Activated T-helper 1 cell treated with anti-CD3 and anti-CD28 coated beads, Interleukin-12 subunit alpha, Interleukin-12 subunit beta, Interleukin-2, Interleukin-4 antibody, amounts not matched to agents 30 ng/mL and 10 ng/mL and 1 ng/mL, durations not matched to agents 14 hours and 24 hours and 36 hours (primary cell): ENCODE measurements at regions not wholly inside any gene's neighbourhood (a gene's known extent, or its start where the extent isn't known, plus 50 kb on each side); places are given as distances from the start of the nearest gene placed in this dataset.

Source experiments
- DNase-seq: peaks from one replicate; pipeline ENCODE4 v3.0.0; 2021; ENCODE audit warnings: low spot score
- H3K27ac Mint-ChIP-seq: one replicate; pipeline ENCODE4 v1.8.0; 2021; ENCODE audit warnings: mild to moderate bottlenecking, mixed read lengths
- H3K27me3 Mint-ChIP-seq: one replicate; pipeline ENCODE4 v1.8.0; 2022; ENCODE audit warnings: mild to moderate bottlenecking, moderate library complexity, mixed read lengths; ENCODE audit not compliant: insufficient read depth
- H3K36me3 Mint-ChIP-seq: one replicate; pipeline ENCODE4 v1.8.0; 2021; ENCODE audit warnings: low read depth, mixed read lengths
- H3K4me1 Mint-ChIP-seq: one replicate; pipeline ENCODE4 v1.8.0; 2021; ENCODE audit warnings: low read depth, mixed read lengths
- H3K4me3 Mint-ChIP-seq: one replicate; pipeline ENCODE4 v1.8.0; 2021; ENCODE audit warnings: mild to moderate bottlenecking, moderate library complexity, mixed read lengths
- H3K9me3 Mint-ChIP-seq: one replicate; pipeline ENCODE4 v1.8.0; 2021; ENCODE audit warnings: mixed read lengths
- intact Hi-C: fragments of 100-400 bp; cut with micrococcal nuclease; formaldehyde crosslinking; loops from one replicate; pipeline ENCODE4 v1.15.1; 2024

DNA sequence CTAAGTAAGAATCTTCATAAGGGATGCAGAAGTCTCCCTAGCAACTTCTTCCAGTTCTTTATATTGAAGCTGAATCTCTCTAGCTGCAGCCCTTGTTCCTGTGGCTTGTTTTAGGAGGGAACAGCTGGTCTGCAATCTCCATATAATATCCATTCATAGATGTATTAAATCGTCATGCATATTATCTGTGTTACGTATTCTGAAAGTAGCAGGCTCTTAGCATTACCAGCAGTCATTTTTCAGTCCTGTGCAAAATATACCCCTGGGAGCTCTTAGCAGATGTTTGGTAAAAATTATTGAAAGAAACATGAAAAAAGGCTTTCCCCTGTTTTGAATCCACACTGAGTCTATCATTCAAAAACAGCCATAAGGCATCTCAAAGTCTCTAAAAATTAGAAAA, 385.3 kb downstream of the IRS1 start:
- peaks cover 11% of the 10 kb centered on the region for H3K27me3 Mint-ChIP-seq
- no peaks in the 10 kb centered on the region for H3K4me1 Mint-ChIP-seq
- H3K27ac Mint-ChIP-seq: no peak overlapping the region
- no peak for DNase-seq
- H3K4me3 Mint-ChIP-seq: no peak overlapping the region
- peaks cover 3% of the 10 kb centered on the region for H3K9me3 Mint-ChIP-seq
- H3K36me3 Mint-ChIP-seq: peaks cover 4% of the 10 kb centered on the region
- intact Hi-C loops: no loop called here

DNA sequence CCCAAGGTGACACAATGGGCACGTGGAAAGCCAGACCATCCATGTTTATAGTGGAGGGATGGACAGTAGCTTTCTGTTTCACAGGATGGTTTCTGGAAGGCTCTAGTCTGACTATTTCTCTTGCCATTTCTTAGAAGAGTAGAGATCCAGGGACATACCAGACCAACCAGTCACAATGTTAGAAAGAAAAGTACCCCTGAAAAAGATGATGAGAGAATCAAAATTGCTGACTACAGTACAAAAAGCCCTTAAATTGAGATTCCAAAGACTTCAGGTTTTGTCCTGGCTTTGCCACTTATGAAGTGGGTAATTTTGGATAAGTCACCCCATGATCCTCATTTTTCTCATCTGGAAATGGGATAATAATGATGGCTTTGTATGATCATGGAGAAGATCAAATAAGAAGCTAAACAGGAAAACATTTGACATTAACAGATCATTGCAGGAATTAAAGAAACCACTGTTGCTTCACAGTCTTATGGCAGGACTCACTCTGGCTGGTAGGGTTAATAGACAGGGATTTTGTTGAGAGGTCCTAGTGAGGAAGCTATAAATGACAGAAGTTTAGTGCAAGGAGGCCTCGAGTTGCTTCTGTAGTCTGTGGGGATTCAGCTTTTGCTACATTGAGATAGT, 386.0 kb downstream of the IRS1 start:
- Mint-ChIP-seq H3K36me3 (peaks cover 4% of the 10 kb centered on the region), H3K4me1 (no peaks in the 10 kb centered on the region), H3K27ac (no peak overlapping the region), H3K9me3 (peaks cover 3% of the 10 kb centered on the region), H3K4me3 (no peak overlapping the region), H3K27me3 (peaks cover 11% of the 10 kb centered on the region)
- DNase-seq: no peak
- intact Hi-C loops: no loop called here

DNA sequence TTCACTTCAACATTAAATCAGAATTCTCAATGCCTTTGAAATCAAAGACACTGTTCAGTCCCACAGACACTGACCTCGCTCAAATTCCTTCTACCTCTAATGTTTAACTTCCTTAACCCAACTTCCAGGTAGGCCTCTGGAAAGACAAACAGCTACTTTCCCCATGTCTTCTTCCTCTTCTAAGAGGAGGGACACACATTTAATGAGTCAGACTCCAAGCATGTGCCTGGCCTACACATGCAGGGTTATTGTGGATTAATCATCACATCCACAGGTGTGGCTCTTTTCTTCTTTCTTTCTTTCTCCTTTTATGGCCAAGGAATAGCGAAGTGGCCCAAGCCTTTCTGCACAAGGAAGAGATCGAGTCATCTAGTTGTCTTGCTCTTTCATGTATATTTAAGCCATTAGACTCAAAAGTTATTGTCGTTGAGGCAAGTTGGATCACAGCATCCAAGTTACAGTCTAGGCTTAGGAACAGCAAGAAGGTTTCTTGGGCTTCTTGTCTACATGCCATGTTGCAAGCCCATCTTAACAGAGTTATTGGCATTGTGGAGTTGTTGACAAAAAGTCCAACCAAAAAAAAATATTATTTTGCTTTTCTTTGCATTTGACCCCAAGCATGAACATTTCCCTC, 387.8 kb downstream of the IRS1 start:
- Mint-ChIP-seq H3K27me3 (peaks cover 4% of the 10 kb centered on the region), H3K27ac (no peak overlapping the region)

DNA sequence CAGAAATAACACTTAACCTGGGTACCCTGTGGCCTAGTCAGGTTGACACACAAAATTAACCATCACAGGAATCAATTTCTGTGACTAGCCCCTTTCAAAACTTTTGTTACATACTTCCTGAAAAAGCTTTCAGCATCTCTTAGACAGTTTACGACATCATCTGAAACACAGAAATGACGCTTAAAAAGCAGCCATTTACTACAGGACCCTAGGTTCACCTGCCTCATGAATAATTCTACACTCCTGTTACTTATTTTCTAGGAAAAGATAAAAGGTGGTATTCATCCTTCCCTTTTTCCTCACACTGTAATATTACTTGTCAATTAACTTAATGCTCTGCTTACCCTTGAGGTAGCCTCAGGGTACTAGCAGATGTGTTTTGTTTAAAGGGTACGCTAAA, 388.4 kb downstream of the IRS1 start:
- no peaks in the 10 kb centered on the region for H3K4me1 Mint-ChIP-seq
- no peak overlapping the region for H3K4me3 Mint-ChIP-seq
- peaks cover 4% of the 10 kb centered on the region for H3K27me3 Mint-ChIP-seq
- peaks cover 3% of the 10 kb centered on the region for H3K36me3 Mint-ChIP-seq
- no peak for DNase-seq
- intact Hi-C loops: no loop called here
- H3K27ac Mint-ChIP-seq: no peak overlapping the region
- peaks cover 3% of the 10 kb centered on the region for H3K9me3 Mint-ChIP-seq

More for the DNA sequence above, 387.8 kb downstream of the IRS1 start:
- Mint-ChIP-seq H3K4me1 (no peaks in the 10 kb centered on the region), H3K9me3 (peaks cover 3% of the 10 kb centered on the region), H3K36me3 (peaks cover 3% of the 10 kb centered on the region), H3K4me3 (no peak overlapping the region)
- intact Hi-C loops: no loop called here
- no peak for DNase-seq

DNA sequence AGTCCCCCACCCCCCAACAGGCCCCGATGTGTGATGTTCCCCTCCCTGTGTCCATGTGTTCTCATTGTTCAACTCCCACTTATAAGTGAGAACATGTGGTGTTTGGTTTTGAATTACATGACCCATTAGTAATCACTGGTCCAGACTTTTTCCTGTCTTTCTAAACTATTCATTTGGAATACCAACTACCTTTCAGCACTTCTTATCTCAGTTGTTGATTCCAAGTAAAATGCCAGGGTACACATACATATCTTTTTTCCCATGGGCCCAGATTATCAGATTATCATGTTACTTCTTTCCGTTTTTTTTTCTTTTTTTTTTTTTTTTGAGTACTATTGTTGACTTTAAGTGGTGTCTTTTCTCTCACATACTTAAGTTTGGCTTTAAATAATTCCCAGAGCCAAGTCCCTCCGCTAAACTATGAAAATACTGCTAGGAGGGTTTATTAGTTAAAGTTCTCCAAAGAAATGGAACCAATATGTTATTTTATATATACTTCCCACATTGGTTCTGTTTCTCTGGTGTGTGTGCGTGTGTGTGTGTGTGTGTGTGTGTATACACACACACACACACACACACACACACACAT, 389.3 kb downstream of the IRS1 start:
- intact Hi-C loops: no loop called here
- Mint-ChIP-seq H3K27ac (no peak overlapping the region), H3K27me3 (peaks cover 3% of the 10 kb centered on the region), H3K9me3 (peaks cover 3% of the 10 kb centered on the region), H3K36me3 (peaks cover 3% of the 10 kb centered on the region), H3K4me1 (no peaks in the 10 kb centered on the region), H3K4me3 (no peak overlapping the region)
- no peak for DNase-seq

DNA sequence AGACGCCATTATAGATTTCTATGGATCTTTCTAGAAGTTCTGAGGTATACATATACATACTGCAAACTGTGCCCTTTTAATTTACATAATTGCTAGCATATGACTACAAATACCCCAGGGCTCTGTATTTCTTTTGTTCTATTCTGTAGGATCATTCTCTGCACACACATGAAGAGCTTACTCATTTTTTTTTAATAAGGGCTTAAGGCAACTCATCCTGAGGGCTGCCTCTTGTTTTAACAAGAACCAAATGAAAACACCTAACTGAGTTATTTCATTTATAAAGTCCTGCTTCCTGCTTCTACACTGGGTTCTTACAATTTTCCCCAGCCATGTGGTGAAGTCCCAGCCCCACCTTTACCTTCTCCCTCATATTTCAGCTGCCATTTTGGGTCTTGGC, 390.5 kb downstream of the IRS1 start:
- H3K27ac Mint-ChIP-seq: no peak overlapping the region
- H3K4me3 Mint-ChIP-seq: no peak overlapping the region
- H3K27me3 Mint-ChIP-seq: peaks cover 5% of the 10 kb centered on the region

DNA sequence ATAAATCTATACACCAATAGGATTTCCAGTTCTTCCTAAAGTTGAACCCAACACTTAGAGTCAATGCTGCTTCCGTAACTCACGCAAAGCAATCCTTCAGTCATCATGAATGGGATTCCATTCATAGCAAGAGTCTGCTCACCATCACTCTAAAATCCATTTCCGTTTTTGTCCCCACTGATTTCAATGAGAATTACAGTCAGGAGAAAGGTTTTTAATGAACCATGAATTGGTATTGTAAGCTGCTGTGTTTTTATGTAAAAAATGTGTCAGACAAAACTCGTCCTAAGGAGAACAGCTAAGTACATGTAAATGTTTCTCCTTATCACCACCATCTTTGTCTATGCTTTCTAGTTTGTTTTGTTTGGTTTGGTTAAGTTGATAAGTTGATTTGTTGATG, 391.5 kb downstream of the IRS1 start:
- no peak for DNase-seq
- H3K4me3 Mint-ChIP-seq: no peak overlapping the region

More for the DNA sequence above, 390.5 kb downstream of the IRS1 start:
- peaks cover 3% of the 10 kb centered on the region for H3K9me3 Mint-ChIP-seq
- no peak for DNase-seq
- intact Hi-C loops: no loop called here
- H3K4me1 Mint-ChIP-seq: no peaks in the 10 kb centered on the region
- peaks cover 3% of the 10 kb centered on the region for H3K36me3 Mint-ChIP-seq

DNA sequence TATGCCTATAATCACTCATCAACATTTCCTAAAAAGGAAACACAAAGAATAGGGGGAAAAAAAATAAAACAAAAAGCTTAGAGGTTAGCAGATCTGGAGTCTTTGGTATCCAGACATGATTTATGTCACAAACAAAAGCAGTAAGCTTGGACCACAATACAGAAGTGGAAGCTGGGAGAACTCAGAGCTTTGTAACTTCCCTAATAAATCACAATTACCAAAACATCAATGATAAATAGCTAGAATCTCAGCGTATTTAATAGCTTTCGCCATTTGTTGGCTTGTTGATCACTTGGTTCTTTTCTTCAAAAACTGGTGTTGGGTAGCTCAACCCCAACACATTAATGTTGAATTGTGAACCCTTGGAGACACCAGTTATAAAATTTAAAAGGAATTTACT, 392.5 kb downstream of the IRS1 start:
- Mint-ChIP-seq H3K4me1 (no peaks in the 10 kb centered on the region), H3K36me3 (peaks cover 3% of the 10 kb centered on the region), H3K4me3 (no peak overlapping the region), H3K27me3 (peaks cover 5% of the 10 kb centered on the region), H3K27ac (no peak overlapping the region), H3K9me3 (peaks cover 3% of the 10 kb centered on the region)
- DNase-seq: no peak
- intact Hi-C loops: no loop called here

More for the DNA sequence above, 391.5 kb downstream of the IRS1 start:
- peaks cover 5% of the 10 kb centered on the region for H3K27me3 Mint-ChIP-seq
- intact Hi-C loops: no loop called here
- H3K27ac Mint-ChIP-seq: no peak overlapping the region
- peaks cover 3% of the 10 kb centered on the region for H3K9me3 Mint-ChIP-seq
- H3K36me3 Mint-ChIP-seq: peaks cover 3% of the 10 kb centered on the region
- H3K4me1 Mint-ChIP-seq: no peaks in the 10 kb centered on the region

DNA sequence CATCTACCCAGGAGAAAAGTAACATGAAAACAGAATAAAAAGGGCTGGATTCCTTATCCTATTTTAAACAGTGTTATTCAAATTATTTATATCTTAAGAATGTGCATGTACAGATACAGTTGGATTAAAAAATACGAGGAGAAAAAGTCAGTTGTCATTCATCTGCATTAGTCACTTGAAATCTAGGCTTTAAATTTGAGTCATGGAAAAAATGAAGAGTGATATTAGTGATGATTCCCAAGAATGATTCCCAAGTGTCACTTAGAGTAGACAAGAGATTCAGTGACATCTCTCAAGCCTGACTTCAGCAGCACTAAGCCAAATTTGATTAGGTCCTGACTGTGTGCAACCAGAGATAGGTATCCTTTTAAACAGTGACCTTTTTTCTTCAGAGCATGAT, 394.2 kb downstream of the IRS1 start:
- no peaks in the 10 kb centered on the region for H3K4me1 Mint-ChIP-seq
- no peak overlapping the region for H3K27ac Mint-ChIP-seq
- H3K9me3 Mint-ChIP-seq: peaks cover 3% of the 10 kb centered on the region
- no peak for DNase-seq
- peaks cover 10% of the 10 kb centered on the region for H3K27me3 Mint-ChIP-seq
- H3K4me3 Mint-ChIP-seq: no peak overlapping the region
- intact Hi-C loops: no loop called here
- no peaks in the 10 kb centered on the region for H3K36me3 Mint-ChIP-seq

DNA sequence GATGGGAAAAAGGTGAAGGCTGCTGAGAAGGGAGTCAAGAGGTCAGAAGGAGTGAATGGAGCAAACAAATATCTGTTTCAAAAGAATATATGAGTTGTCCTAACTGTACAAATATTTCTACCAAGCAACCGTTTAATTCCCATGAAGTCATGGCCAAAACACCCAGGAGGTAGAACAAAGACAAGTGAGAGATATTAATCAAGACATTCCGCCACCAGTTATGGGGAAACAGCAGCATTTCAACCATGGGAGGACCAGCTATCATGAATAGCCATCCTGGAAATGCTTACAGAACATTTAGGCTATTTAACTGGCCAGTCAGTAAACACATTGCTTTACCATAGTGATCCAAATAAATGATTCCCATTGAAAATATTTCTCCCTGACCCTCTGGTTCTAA, 396.3 kb downstream of the IRS1 start:
- intact Hi-C loops: no loop called here
- no peak for DNase-seq
- no peak overlapping the region for H3K27ac Mint-ChIP-seq
- no peaks in the 10 kb centered on the region for H3K36me3 Mint-ChIP-seq
- no peaks in the 10 kb centered on the region for H3K9me3 Mint-ChIP-seq
- H3K27me3 Mint-ChIP-seq: peaks cover 10% of the 10 kb centered on the region
- H3K4me1 Mint-ChIP-seq: no peaks in the 10 kb centered on the region
- no peak overlapping the region for H3K4me3 Mint-ChIP-seq

DNA sequence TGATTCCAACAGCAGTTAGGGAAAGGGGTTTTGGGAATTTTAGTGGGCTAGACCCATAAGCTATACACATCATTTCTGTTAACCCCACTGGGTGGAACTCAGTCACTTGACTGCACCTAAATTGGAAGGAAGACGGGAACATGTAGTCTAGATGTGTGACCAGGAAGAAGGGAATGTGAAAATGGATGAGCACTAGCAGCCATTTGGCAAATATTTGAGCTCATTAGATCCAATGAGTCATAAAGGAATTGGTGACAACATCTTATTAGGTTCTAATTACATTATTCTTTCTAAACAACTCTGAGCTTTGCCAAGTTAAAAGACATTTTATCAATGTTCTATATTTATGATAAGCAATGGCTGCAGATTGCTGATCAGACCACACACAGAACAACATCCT, 400.6 kb downstream of the IRS1 start:
- H3K27ac Mint-ChIP-seq: no peak overlapping the region
- intact Hi-C loops: no loop called here
- H3K4me1 Mint-ChIP-seq: no peaks in the 10 kb centered on the region
- DNase-seq: no peak
- H3K27me3 Mint-ChIP-seq: peaks cover 6% of the 10 kb centered on the region
- H3K36me3 Mint-ChIP-seq: no peaks in the 10 kb centered on the region
- H3K9me3 Mint-ChIP-seq: no peaks in the 10 kb centered on the region
- no peak overlapping the region for H3K4me3 Mint-ChIP-seq

DNA sequence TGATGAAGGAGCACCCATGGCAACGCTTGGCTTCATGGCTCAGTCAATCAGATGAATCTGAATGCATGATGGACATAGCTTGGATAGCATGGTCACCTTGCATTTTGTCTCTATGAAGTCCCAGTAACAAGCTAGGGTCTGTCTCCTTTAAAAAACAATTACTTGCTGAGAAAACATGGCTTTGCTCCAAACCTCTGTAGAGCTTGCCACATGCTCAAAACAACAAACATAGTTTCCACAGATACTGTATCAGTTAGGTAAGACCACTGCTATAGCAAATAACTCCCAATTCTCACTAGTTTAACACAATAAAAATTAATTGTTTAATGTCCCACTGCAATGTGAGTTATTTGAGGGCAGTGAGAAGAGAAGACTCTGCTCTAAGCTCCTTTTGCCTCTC, 401.0 kb downstream of the IRS1 start:
- Mint-ChIP-seq H3K4me1 (no peaks in the 10 kb centered on the region), H3K27ac (no peak overlapping the region), H3K27me3 (peaks cover 6% of the 10 kb centered on the region), H3K4me3 (no peak overlapping the region), H3K36me3 (no peaks in the 10 kb centered on the region), H3K9me3 (no peaks in the 10 kb centered on the region)
- intact Hi-C loops: no loop called here
- no peak for DNase-seq

DNA sequence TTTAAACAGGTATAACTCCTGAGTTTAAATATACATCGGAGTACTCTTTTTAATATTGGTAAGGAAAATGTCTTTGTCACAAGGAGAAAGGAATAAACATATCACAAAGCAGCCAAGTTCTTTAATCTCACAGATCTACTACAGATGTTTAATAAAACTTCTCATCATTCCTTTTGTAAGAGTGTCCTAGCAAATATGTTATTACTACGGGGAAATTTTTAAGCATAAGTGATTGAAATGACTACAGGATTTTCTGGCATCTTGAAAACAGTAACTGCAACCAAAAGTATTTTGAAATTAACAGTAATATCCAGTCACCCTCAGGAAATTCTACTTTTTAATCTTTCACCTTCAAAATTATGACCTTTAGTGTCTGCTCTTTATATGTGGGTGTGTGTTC, 403.1 kb downstream of the IRS1 start:
- intact Hi-C loops: no loop called here
- Mint-ChIP-seq H3K27ac (no peak overlapping the region), H3K36me3 (no peaks in the 10 kb centered on the region), H3K4me3 (no peak overlapping the region), H3K4me1 (no peaks in the 10 kb centered on the region), H3K9me3 (no peaks in the 10 kb centered on the region), H3K27me3 (peaks cover 4% of the 10 kb centered on the region)
- no peak for DNase-seq
